Glutamatergic neuron (in vitro differentiated cells): ENCODE measurements at regions not wholly inside any gene's neighbourhood (a gene's known extent, or its start where the extent isn't known, plus 50 kb on each side); places are given as distances from the start of the nearest gene placed in this dataset.

ENCODE experiments used
- DNase-seq: peaks from one replicate; pipeline ENCODE4 v3.0.0; 2022
- H3K27ac Mint-ChIP-seq: one replicate; pipeline ENCODE4 v1.8.0; 2020; ENCODE audit warnings: mild to moderate bottlenecking, mixed read lengths, inconsistent platforms; ENCODE audit not compliant: unreplicated experiment
- H3K27me3 Mint-ChIP-seq: one replicate; pipeline ENCODE4 v1.8.0; 2020; ENCODE audit warnings: mild to moderate bottlenecking, moderate library complexity, mixed read lengths, inconsistent platforms; ENCODE audit not compliant: unreplicated experiment
- H3K36me3 Mint-ChIP-seq: one replicate; pipeline ENCODE4 v1.8.0; 2020; ENCODE audit warnings: mild to moderate bottlenecking, mixed read lengths, inconsistent platforms; ENCODE audit not compliant: unreplicated experiment
- H3K4me1 Mint-ChIP-seq: one replicate; pipeline ENCODE4 v1.8.0; 2020; ENCODE audit warnings: mild to moderate bottlenecking, low read depth, mixed read lengths, inconsistent platforms; ENCODE audit not compliant: unreplicated experiment
- H3K4me3 Mint-ChIP-seq: one replicate; pipeline ENCODE4 v1.8.0; 2020; ENCODE audit warnings: mild to moderate bottlenecking, mixed read lengths, inconsistent platforms; ENCODE audit not compliant: unreplicated experiment
- H3K9me3 Mint-ChIP-seq: one replicate; pipeline ENCODE4 v1.8.0; 2020; ENCODE audit warnings: mild to moderate bottlenecking, moderate library complexity, mixed read lengths, inconsistent platforms; ENCODE audit not compliant: unreplicated experiment
- CTCF ChIP-seq: fragments of 200-600 bp; sonication (generic); IDR thresholded peaks from one replicate; pipeline ENCODE4 v1.5.0; 2021; ENCODE audit not compliant: partially characterized antibody, unreplicated experiment

DNA sequence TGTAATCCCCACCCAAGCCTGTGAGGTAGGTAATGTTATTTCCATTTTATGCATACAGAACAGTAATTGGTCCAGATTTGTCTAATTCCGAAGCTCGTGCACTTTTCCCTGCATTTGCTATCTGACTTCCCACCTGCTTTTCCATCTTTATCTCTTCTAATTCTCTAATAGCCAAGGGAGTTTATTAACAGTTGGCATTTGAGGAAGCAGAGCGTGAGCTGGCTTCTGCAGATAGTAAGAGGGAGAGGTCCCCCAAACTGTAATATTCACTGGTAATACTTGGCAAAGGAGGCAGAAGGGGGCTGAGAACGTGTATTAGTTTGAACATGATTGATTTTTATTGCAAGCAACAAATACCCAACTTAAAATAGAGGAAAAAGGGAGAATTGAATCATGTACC, 110.8 kb upstream of the SPON1 start:
- Mint-ChIP-seq H3K27me3 (peaks cover 2% of the 10 kb centered on the region), H3K4me1 (peaks cover 11% of the 10 kb centered on the region)
- DNase-seq = no peak

GRCh38 chr11:13852481-13852880, 110.0 kb upstream of the SPON1 start:
- H3K9me3 Mint-ChIP-seq = no peaks in the 10 kb centered on the region

More for the DNA sequence above, 110.8 kb upstream of the SPON1 start:
- Mint-ChIP-seq H3K36me3 (no peaks in the 10 kb centered on the region), H3K4me3 (no peak overlapping the region), H3K27ac (no peak overlapping the region), H3K9me3 (no peaks in the 10 kb centered on the region)
- TF ChIP-seq CTCF = no peak

GRCh38 chr11:13857828-13858227, 104.7 kb upstream of the SPON1 start:
- H3K36me3 Mint-ChIP-seq = no peaks in the 10 kb centered on the region
- no peak overlapping the region for H3K27ac Mint-ChIP-seq
- no peaks in the 10 kb centered on the region for H3K4me1 Mint-ChIP-seq
- H3K27me3 Mint-ChIP-seq = no peaks in the 10 kb centered on the region
- H3K4me3 Mint-ChIP-seq = no peak overlapping the region
- H3K9me3 Mint-ChIP-seq = peaks cover 2% of the 10 kb centered on the region
- no peak for TF ChIP-seq CTCF
- no peak for DNase-seq

More at GRCh38 chr11:13852481-13852880, 110.0 kb upstream of the SPON1 start:
- TF ChIP-seq CTCF = no peak
- Mint-ChIP-seq H3K36me3 (no peaks in the 10 kb centered on the region), H3K4me1 (peaks cover 11% of the 10 kb centered on the region), H3K27me3 (peaks cover 2% of the 10 kb centered on the region), H3K4me3 (no peak overlapping the region), H3K27ac (no peak overlapping the region)
- no peak for DNase-seq

GRCh38 chr11:13859892-13860291, 102.6 kb upstream of the SPON1 start:
- no peak for TF ChIP-seq CTCF
- H3K27ac Mint-ChIP-seq = no peak overlapping the region
- H3K27me3 Mint-ChIP-seq = no peaks in the 10 kb centered on the region
- no peak for DNase-seq
- no peaks in the 10 kb centered on the region for H3K4me1 Mint-ChIP-seq
- no peak overlapping the region for H3K4me3 Mint-ChIP-seq
- H3K9me3 Mint-ChIP-seq = peaks cover 2% of the 10 kb centered on the region
- no peaks in the 10 kb centered on the region for H3K36me3 Mint-ChIP-seq

DNA sequence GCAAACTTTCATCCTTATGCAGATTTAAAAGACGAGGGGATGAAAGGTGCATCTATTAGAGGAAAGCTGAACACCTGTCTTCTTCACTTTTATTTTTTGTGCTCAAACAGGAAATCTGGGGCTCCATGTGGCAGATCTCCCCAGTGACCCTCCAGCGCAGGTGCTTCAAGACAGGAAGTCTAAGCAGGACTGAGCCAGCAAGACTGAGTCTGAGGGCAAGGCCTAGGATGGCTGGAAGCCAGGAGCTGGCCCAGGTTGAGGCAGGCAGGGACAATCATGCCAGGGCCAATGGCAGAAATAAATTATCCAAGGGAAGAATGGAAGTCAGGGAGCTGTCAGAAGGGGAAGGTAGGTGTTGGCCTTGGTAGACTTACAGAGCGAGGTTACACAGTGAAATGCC, 101.1 kb upstream of the SPON1 start:
- DNase-seq = no peak
- H3K4me3 Mint-ChIP-seq = no peak overlapping the region
- no peaks in the 10 kb centered on the region for H3K27me3 Mint-ChIP-seq
- no peak for TF ChIP-seq CTCF
- H3K36me3 Mint-ChIP-seq = no peaks in the 10 kb centered on the region
- no peak overlapping the region for H3K27ac Mint-ChIP-seq
- H3K9me3 Mint-ChIP-seq = peaks cover 2% of the 10 kb centered on the region
- no peaks in the 10 kb centered on the region for H3K4me1 Mint-ChIP-seq
